Tibial artery (tissue), 4 donors: ENCODE measurements at regions not wholly inside any gene's neighbourhood (a gene's known extent, or its start where the extent isn't known, plus 50 kb on each side); places are given as distances from the start of the nearest gene placed in this dataset.

ENCODE experiments used
- DNase-seq, 2 donors: peaks; one replicate each; pipeline ENCODE4 v3.0.0-alpha.2; 2019
- H3K27ac ChIP-seq, 2 donors: fragments of 200-600 bp; sonication (generic) in 1 of 2; 1 replicate in 1 of 2; 2 replicates in 1 of 2; pipeline ENCODE4 v1.5.1; 2018 to 2019; ENCODE audit warnings: mild to moderate bottlenecking in 1 of 2
- H3K27me3 ChIP-seq, 2 donors: fragments of 200-600 bp; sonication (generic) in 1 of 2; one replicate each; pipeline versions ENCODE4 v1.5.1 to v1.6.0; 2016 to 2019
- H3K36me3 ChIP-seq, 3 donors: fragments of 200-600 bp; sonication (generic) in 2 of 3; one replicate each; pipeline ENCODE4 v1.5.1; 2016 to 2019; ENCODE audit warnings: mild to moderate bottlenecking in 2 of 3
- H3K4me1 ChIP-seq, 4 donors: fragments of 200-600 bp; sonication (generic) in 2 of 4; 1 replicate in 3 of 4; 2 replicates in 1 of 4; pipeline ENCODE4 v1.5.1; 2016 to 2019
- H3K4me3 ChIP-seq, 2 donors: fragments of 200-600 bp; sonication (generic) in 1 of 2; 1 replicate in 1 of 2; 2 replicates in 1 of 2; pipeline ENCODE4 v1.5.1; 2018 to 2019; ENCODE audit warnings: mild to moderate bottlenecking in 2 of 2
- H3K9me3 ChIP-seq, 3 donors: fragments of 200-600 bp; sonication (generic) in 1 of 3; one replicate each; pipeline ENCODE4 v1.5.1; 2016 to 2019
- CTCF ChIP-seq, 2 experiments: fragments of 200-600 bp in 1 of 2; fragments of 450-650 bp in 1 of 2; IDR thresholded peaks; one replicate each; pipeline ENCODE4 v1.5.1; 2017 to 2019; ENCODE audit warnings: antibody characterized with exemption in 2 of 2, mild to moderate bottlenecking in 1 of 2, moderate library complexity in 1 of 2
- intact Hi-C: fragments of 100-400 bp; cut with DNase I; formaldehyde crosslinking; loops from one replicate; pipeline ENCODE4 v1.15.0; 2023; ENCODE audit warnings: low total_unique reads

- no peak for DNase-seq
- no peak overlapping the region for H3K27ac ChIP-seq
- peaks cover 0 to 3% of the 10 kb centered on the region in 2 donors for H3K27me3 ChIP-seq
- intact Hi-C loops = loop anchor here (5.0 kb wide), 1 partner anchor 640 kb away; no protein-coding TSS in a partner anchor
- H3K4me3 ChIP-seq = no peak overlapping the region
- TF ChIP-seq CTCF (IDR thresholded peaks at IDR 0.05) = peak; percentile 26 to 35
- no peaks in the 10 kb centered on the region for H3K4me1 ChIP-seq
- H3K9me3 ChIP-seq = no peaks in the 10 kb centered on the region
- no peaks in the 10 kb centered on the region for H3K36me3 ChIP-seq
These were observed 751.7 kb upstream of the GOLIM4 start for GRCh38 chr3:168847291-168847883.

- Histone ChIP-seq H3K36me3 (no peaks in the 10 kb centered on the region), H3K9me3 (no peaks in the 10 kb centered on the region), H3K4me3 (no peak overlapping the region), H3K27me3 (peaks cover 0 to 3% of the 10 kb centered on the region in 2 donors), H3K27ac (no peak overlapping the region), H3K4me1 (no peaks in the 10 kb centered on the region)
- TF ChIP-seq CTCF (IDR thresholded peaks at IDR 0.05) = no peak
- DNase-seq = no peak
- intact Hi-C loops = loop anchor here (5.0 kb wide), 1 partner anchor 638 kb away; no protein-coding TSS in a partner anchor
These were observed 749.3 kb upstream of the GOLIM4 start for GRCh38 chr3:168844894-168845482.

- H3K9me3 ChIP-seq = no peaks in the 10 kb centered on the region
- H3K4me1 ChIP-seq = no peaks in the 10 kb centered on the region
- H3K27ac ChIP-seq = no peak overlapping the region
- DNase-seq = no peak
- H3K36me3 ChIP-seq = no peaks in the 10 kb centered on the region
- H3K4me3 ChIP-seq = no peak overlapping the region
- intact Hi-C loops = no loop called here
- TF ChIP-seq CTCF (IDR thresholded peaks at IDR 0.05) = no peak
- H3K27me3 ChIP-seq = peaks cover 0 to 3% of the 10 kb centered on the region in 2 donors
These were observed 748.7 kb upstream of the GOLIM4 start for GRCh38 chr3:168844472-168844871.

- H3K4me3 ChIP-seq = no peak overlapping the region
- no peak for DNase-seq
- H3K9me3 ChIP-seq = no peaks in the 10 kb centered on the region
- intact Hi-C loops = no loop called here
- no peaks in the 10 kb centered on the region for H3K4me1 ChIP-seq
- H3K27ac ChIP-seq = no peak overlapping the region
- H3K27me3 ChIP-seq = peaks cover 0 to 3% of the 10 kb centered on the region in 2 donors
- no peak for TF ChIP-seq CTCF (IDR thresholded peaks at IDR 0.05)
- no peaks in the 10 kb centered on the region for H3K36me3 ChIP-seq
These were observed 747.8 kb upstream of the GOLIM4 start for GRCh38 chr3:168843481-168843880.

- no peaks in the 10 kb centered on the region for H3K9me3 ChIP-seq
- no peaks in the 10 kb centered on the region for H3K36me3 ChIP-seq
- H3K27me3 ChIP-seq = no peaks in the 10 kb centered on the region
- intact Hi-C loops = no loop called here
- no peak overlapping the region for H3K4me3 ChIP-seq
- DNase-seq = no peak
- no peaks in the 10 kb centered on the region for H3K4me1 ChIP-seq
- TF ChIP-seq CTCF (IDR thresholded peaks at IDR 0.05) = no peak
- H3K27ac ChIP-seq = no peak overlapping the region
These were observed 743.9 kb upstream of the GOLIM4 start for GRCh38 chr3:168839653-168840052.
